ENCODE measurements at regions not wholly inside any gene's neighbourhood (a gene's known extent, or its start where the extent isn't known, plus 50 kb on each side); places are given as distances from the start of the nearest gene placed in this dataset.

DNA sequence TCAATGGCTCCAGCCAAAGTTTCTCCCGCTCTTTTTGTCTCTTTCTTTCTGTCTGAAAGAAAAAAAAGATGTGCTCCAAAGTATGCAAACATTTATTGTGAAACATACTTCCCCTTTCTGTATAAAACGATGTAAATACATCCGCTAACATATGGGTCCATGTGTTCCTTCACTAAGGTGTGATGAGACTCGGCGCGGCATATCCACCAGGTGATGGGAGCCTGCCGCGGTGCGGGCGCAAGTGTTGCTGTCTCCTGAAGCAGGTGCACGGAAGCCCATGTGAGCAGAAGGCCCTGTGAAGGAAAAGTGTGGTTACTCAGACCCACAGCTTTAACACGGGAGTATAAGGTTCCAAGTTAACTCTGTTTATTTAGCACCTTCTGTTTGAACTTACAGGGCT is 466.6 kb upstream of the C1orf87 start:
- no peaks in the 10 kb centered on the region for H3F3A ChIP-seq (ENCODE audit: insufficient read depth, low read length, poor library complexity, severe bottlenecking)
- H2AFZ ChIP-seq (ENCODE audit: low read depth, low read length): no peak overlapping the region
- H3K4me3 ChIP-seq (ENCODE audit: low read length): no peak overlapping the region
- no peaks in the 10 kb centered on the region for H3K9me2 ChIP-seq (ENCODE audit: insufficient read depth, low read length)
- no peaks in the 10 kb centered on the region for H3K36me3 ChIP-seq (ENCODE audit: insufficient read depth, low read length)
- H3K9ac ChIP-seq (ENCODE audit: low read length): no peak overlapping the region
- no peak overlapping the region for H3K4me2 ChIP-seq (ENCODE audit: low read length)
- TF ChIP-seq REST (IDR thresholded peaks at IDR 0.05; ENCODE audit: borderline replicate concordance): no peak
- no peak for TF ChIP-seq POLR2AphosphoS5 (IDR thresholded peaks at IDR 0.05)
- TF ChIP-seq, protein P1, sequence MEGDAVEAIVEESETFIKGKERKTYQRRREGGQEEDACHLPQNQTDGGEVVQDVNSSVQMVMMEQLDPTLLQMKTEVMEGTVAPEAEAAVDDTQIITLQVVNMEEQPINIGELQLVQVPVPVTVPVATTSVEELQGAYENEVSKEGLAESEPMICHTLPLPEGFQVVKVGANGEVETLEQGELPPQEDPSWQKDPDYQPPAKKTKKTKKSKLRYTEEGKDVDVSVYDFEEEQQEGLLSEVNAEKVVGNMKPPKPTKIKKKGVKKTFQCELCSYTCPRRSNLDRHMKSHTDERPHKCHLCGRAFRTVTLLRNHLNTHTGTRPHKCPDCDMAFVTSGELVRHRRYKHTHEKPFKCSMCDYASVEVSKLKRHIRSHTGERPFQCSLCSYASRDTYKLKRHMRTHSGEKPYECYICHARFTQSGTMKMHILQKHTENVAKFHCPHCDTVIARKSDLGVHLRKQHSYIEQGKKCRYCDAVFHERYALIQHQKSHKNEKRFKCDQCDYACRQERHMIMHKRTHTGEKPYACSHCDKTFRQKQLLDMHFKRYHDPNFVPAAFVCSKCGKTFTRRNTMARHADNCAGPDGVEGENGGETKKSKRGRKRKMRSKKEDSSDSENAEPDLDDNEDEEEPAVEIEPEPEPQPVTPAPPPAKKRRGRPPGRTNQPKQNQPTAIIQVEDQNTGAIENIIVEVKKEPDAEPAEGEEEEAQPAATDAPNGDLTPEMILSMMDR (IDR thresholded peaks at IDR 0.05; ENCODE audit: poor library complexity, severe bottlenecking): no peak
- TF ChIP-seq EP300 (conservative IDR thresholded peaks at IDR 0.05; ENCODE audit: poor library complexity, severe bottlenecking): no peak
- TF ChIP-seq RAD21 (conservative IDR thresholded peaks at IDR 0.05): no peak
- TF ChIP-seq TAF1 (IDR thresholded peaks at IDR 0.05; ENCODE audit: low read depth): no peak
- TF ChIP-seq EZH2 (IDR thresholded peaks at IDR 0.05; ENCODE audit: borderline replicate concordance, insufficient read depth, low read length, poor library complexity, severe bottlenecking): no peak
- TF ChIP-seq MXI1 (conservative IDR thresholded peaks at IDR 0.05; ENCODE audit: poor library complexity, severe bottlenecking): no peak
- no peak for TF ChIP-seq SMC3 (conservative IDR thresholded peaks at IDR 0.05; ENCODE audit: poor library complexity)
- H3K27me3 ChIP-seq (ENCODE audit: insufficient read depth, low read depth, low read length): no peaks in the 10 kb centered on the region
- H3K27ac ChIP-seq (ENCODE audit: low read length): no peak overlapping the region
- H4K20me1 ChIP-seq (ENCODE audit: insufficient read depth): no peaks in the 10 kb centered on the region
- no peaks in the 10 kb centered on the region for H3K79me2 ChIP-seq (replicated peaks; ENCODE audit: insufficient read depth, low read length)
- H3K9me3 ChIP-seq (ENCODE audit: low read length): no peaks in the 10 kb centered on the region

DNA sequence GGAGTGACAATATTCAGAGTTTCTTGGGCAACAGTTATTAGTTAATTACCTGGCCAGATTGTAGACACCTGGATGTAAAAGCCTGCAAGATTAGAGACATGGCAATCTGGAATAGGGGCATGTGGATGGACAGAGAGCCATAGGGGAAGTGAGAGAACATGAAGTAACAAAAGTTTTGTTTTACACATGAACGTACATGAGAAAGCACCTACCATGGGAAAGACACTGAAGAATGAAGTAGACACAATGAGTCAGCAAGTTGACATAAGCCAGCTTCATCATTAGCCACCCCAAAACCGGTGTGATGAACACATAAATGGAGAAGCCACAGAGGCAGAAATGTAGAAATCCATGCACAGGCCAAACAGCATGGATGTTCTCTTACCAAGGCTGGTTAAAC is 462.1 kb upstream of the C1orf87 start:
- TF ChIP-seq SMC3 (conservative IDR thresholded peaks at IDR 0.05; ENCODE audit: poor library complexity): no peak
- no peak for TF ChIP-seq POLR2AphosphoS5 (IDR thresholded peaks at IDR 0.05)
- TF ChIP-seq EZH2 (IDR thresholded peaks at IDR 0.05; ENCODE audit: borderline replicate concordance, insufficient read depth, low read length, poor library complexity, severe bottlenecking): no peak
- no peak for TF ChIP-seq REST (IDR thresholded peaks at IDR 0.05; ENCODE audit: borderline replicate concordance)
- TF ChIP-seq, protein P1 (IDR thresholded peaks at IDR 0.05; ENCODE audit: poor library complexity, severe bottlenecking): no peak
- TF ChIP-seq TAF1 (IDR thresholded peaks at IDR 0.05; ENCODE audit: low read depth): no peak
- TF ChIP-seq EP300 (conservative IDR thresholded peaks at IDR 0.05; ENCODE audit: poor library complexity, severe bottlenecking): no peak
- no peak for TF ChIP-seq RAD21 (conservative IDR thresholded peaks at IDR 0.05)
- no peak for TF ChIP-seq MXI1 (conservative IDR thresholded peaks at IDR 0.05; ENCODE audit: poor library complexity, severe bottlenecking)
- H3K9ac ChIP-seq (ENCODE audit: low read length): no peak overlapping the region
- H3F3A ChIP-seq (ENCODE audit: insufficient read depth, low read length, poor library complexity, severe bottlenecking): no peaks in the 10 kb centered on the region
- no peaks in the 10 kb centered on the region for H3K79me2 ChIP-seq (replicated peaks; ENCODE audit: insufficient read depth, low read length)
- H4K20me1 ChIP-seq (ENCODE audit: insufficient read depth): no peaks in the 10 kb centered on the region
- no peaks in the 10 kb centered on the region for H3K27me3 ChIP-seq (ENCODE audit: insufficient read depth, low read depth, low read length)
- no peak overlapping the region for H2AFZ ChIP-seq (ENCODE audit: low read depth, low read length)
- H3K36me3 ChIP-seq (ENCODE audit: insufficient read depth, low read length): no peaks in the 10 kb centered on the region
- no peak overlapping the region for H3K4me3 ChIP-seq (ENCODE audit: low read length)
- no peak overlapping the region for H3K4me2 ChIP-seq (ENCODE audit: low read length)
- H3K27ac ChIP-seq (ENCODE audit: low read length): no peak overlapping the region
- H3K9me3 ChIP-seq (ENCODE audit: low read length): no peaks in the 10 kb centered on the region
- no peaks in the 10 kb centered on the region for H3K9me2 ChIP-seq (ENCODE audit: insufficient read depth, low read length)
